ENCODE measurements at regions not wholly inside any gene's neighbourhood (a gene's known extent, or its start where the extent isn't known, plus 50 kb on each side); places are given as distances from the start of the nearest gene placed in this dataset.
"Not testable (repeated sequence)": the region's sequence is repeated elsewhere in the genome, so short reads cannot be mapped to it uniquely, and the experiment has no call there.

- Histone ChIP-seq H4K91ac (ENCODE audit: low read depth, low read length, poor library complexity) (no peak overlapping the region), H3K27me3 (ENCODE audit: control insufficient read depth in 3 of 3, insufficient read depth in 3 of 3, low read depth in 1 of 3, low read length in 3 of 3) (no peaks in the 10 kb centered on the region), H3K27ac (replicated peaks; ENCODE audit: low read length) (no peak overlapping the region), H2BK12ac (ENCODE audit: low read length) (no peak overlapping the region), H3K4me3 (ENCODE audit: low read length in 2 of 2) (no peak overlapping the region), H3K9ac (ENCODE audit: low read depth, low read length, poor library complexity) (no peak overlapping the region), H3K14ac (ENCODE audit: low read length) (no peak overlapping the region), H3K4me2 (ENCODE audit: insufficient read depth, low read length, poor library complexity, severe bottlenecking) (no peak overlapping the region), H3K4ac (ENCODE audit: low read length) (no peak overlapping the region), H2BK5ac (ENCODE audit: low read length) (no peak overlapping the region), H3K18ac (ENCODE audit: low read length) (no peak overlapping the region), H2AK5ac (ENCODE audit: low read depth, low read length) (no peak overlapping the region), H3K23ac (ENCODE audit: low read depth, low read length, poor library complexity) (no peak overlapping the region), H3K9me3 (replicated peaks in 1 of 2; ENCODE audit: control insufficient read depth in 2 of 2, insufficient read depth in 1 of 2, low read depth in 1 of 2, low read length in 2 of 2) (peaks cover 0 to 2% of the 10 kb centered on the region in 2 donors), H3K79me1 (ENCODE audit: low read depth, low read length) (no peaks in the 10 kb centered on the region), H3K4me1 (ENCODE audit: control insufficient read depth in 2 of 2, insufficient read depth in 1 of 2, low read depth in 1 of 2, low read length in 2 of 2) (no peaks in the 10 kb centered on the region), H4K8ac (ENCODE audit: low read depth, low read length) (no peak overlapping the region), H3K36me3 (replicated peaks in 1 of 2; ENCODE audit: control insufficient read depth in 2 of 2, insufficient read depth in 2 of 2, low read length in 2 of 2) (no peaks in the 10 kb centered on the region), H2BK15ac (ENCODE audit: low read length) (no peak overlapping the region), H2BK120ac (ENCODE audit: low read depth, low read length) (no peak overlapping the region), H2AFZ (ENCODE audit: low read length) (no peak overlapping the region)
- WGBS, 2 donors (ENCODE audit: extremely low coverage in 2 of 2, insufficient read length in 2 of 2, insufficient replicate concordance in 1 of 2) = no CpG with 5 or more reads among the region's 1 CpG
- no peak for DNase-seq (ENCODE audit: low spot score)
Measured at GRCh38 chr6:4415549-4415948, 280.2 kb upstream of the ECI2 start.

GRCh38 chr6:4414078-4414477 lies 278.7 kb upstream of the ECI2 start:
- H3K4me1 ChIP-seq (ENCODE audit: control insufficient read depth in 2 of 2, insufficient read depth in 1 of 2, low read depth in 1 of 2, low read length in 2 of 2); H3K36me3 ChIP-seq (replicated peaks in 1 of 2; ENCODE audit: control insufficient read depth in 2 of 2, insufficient read depth in 2 of 2, low read length in 2 of 2); H2BK5ac ChIP-seq (ENCODE audit: low read length); H2BK15ac ChIP-seq (ENCODE audit: low read length); H2AFZ ChIP-seq (ENCODE audit: low read length); H3K27me3 ChIP-seq (ENCODE audit: control insufficient read depth in 3 of 3, insufficient read depth in 3 of 3, low read depth in 1 of 3, low read length in 3 of 3); H2BK12ac ChIP-seq (ENCODE audit: low read length); H3K9me3 ChIP-seq (replicated peaks in 1 of 2; ENCODE audit: control insufficient read depth in 2 of 2, insufficient read depth in 1 of 2, low read depth in 1 of 2, low read length in 2 of 2); H3K4me3 ChIP-seq (ENCODE audit: low read length in 2 of 2); H4K8ac ChIP-seq (ENCODE audit: low read depth, low read length); H3K79me1 ChIP-seq (ENCODE audit: low read depth, low read length); H3K27ac ChIP-seq (replicated peaks; ENCODE audit: low read length); H3K18ac ChIP-seq (ENCODE audit: low read length); H3K4ac ChIP-seq (ENCODE audit: low read length); H3K23ac ChIP-seq (ENCODE audit: low read depth, low read length, poor library complexity); H2AK5ac ChIP-seq (ENCODE audit: low read depth, low read length); H3K14ac ChIP-seq (ENCODE audit: low read length); H3K9ac ChIP-seq (ENCODE audit: low read depth, low read length, poor library complexity); H2BK120ac ChIP-seq (ENCODE audit: low read depth, low read length); H4K91ac ChIP-seq (ENCODE audit: low read depth, low read length, poor library complexity); DNase-seq (ENCODE audit: low spot score); H3K4me2 ChIP-seq (ENCODE audit: insufficient read depth, low read length, poor library complexity, severe bottlenecking): not testable (repeated sequence)
- no CpG with 5 or more reads among the region's 6 CpGs for WGBS, 2 donors (ENCODE audit: extremely low coverage in 2 of 2, insufficient read length in 2 of 2, insufficient replicate concordance in 1 of 2)

GRCh38 chr6:4413073-4413472 lies 277.7 kb upstream of the ECI2 start:
- no peaks in the 10 kb centered on the region for H3K4me1 ChIP-seq (ENCODE audit: control insufficient read depth in 2 of 2, insufficient read depth in 1 of 2, low read depth in 1 of 2, low read length in 2 of 2)
- H2AK5ac ChIP-seq (ENCODE audit: low read depth, low read length) = no peak overlapping the region
- no peak overlapping the region for H4K91ac ChIP-seq (ENCODE audit: low read depth, low read length, poor library complexity)
- no peak overlapping the region for H3K23ac ChIP-seq (ENCODE audit: low read depth, low read length, poor library complexity)
- H3K79me1 ChIP-seq (ENCODE audit: low read depth, low read length) = no peaks in the 10 kb centered on the region
- no peak overlapping the region for H2BK5ac ChIP-seq (ENCODE audit: low read length)
- no peak for DNase-seq (ENCODE audit: low spot score)
- no peak overlapping the region for H3K9ac ChIP-seq (ENCODE audit: low read depth, low read length, poor library complexity)
- no peaks in the 10 kb centered on the region for H3K36me3 ChIP-seq (replicated peaks in 1 of 2; ENCODE audit: control insufficient read depth in 2 of 2, insufficient read depth in 2 of 2, low read length in 2 of 2)
- H3K27me3 ChIP-seq (ENCODE audit: control insufficient read depth in 3 of 3, insufficient read depth in 3 of 3, low read depth in 1 of 3, low read length in 3 of 3) = no peaks in the 10 kb centered on the region
- no peak overlapping the region for H4K8ac ChIP-seq (ENCODE audit: low read depth, low read length)
- no peak overlapping the region for H3K14ac ChIP-seq (ENCODE audit: low read length)
- peaks cover 0 to 2% of the 10 kb centered on the region in 2 donors for H3K9me3 ChIP-seq (replicated peaks in 1 of 2; ENCODE audit: control insufficient read depth in 2 of 2, insufficient read depth in 1 of 2, low read depth in 1 of 2, low read length in 2 of 2)
- H3K4me3 ChIP-seq (ENCODE audit: low read length in 2 of 2) = no peak overlapping the region
- H3K18ac ChIP-seq (ENCODE audit: low read length) = no peak overlapping the region
- WGBS, 2 donors (ENCODE audit: extremely low coverage in 2 of 2, insufficient read length in 2 of 2, insufficient replicate concordance in 1 of 2) = no CpG with 5 or more reads among the region's 3 CpGs
- H3K4ac ChIP-seq (ENCODE audit: low read length) = no peak overlapping the region
- H3K27ac ChIP-seq (replicated peaks; ENCODE audit: low read length) = no peak overlapping the region
- H3K4me2 ChIP-seq (ENCODE audit: insufficient read depth, low read length, poor library complexity, severe bottlenecking) = no peak overlapping the region
- no peak overlapping the region for H2BK15ac ChIP-seq (ENCODE audit: low read length)
- H2AFZ ChIP-seq (ENCODE audit: low read length) = no peak overlapping the region
- no peak overlapping the region for H2BK12ac ChIP-seq (ENCODE audit: low read length)
- H2BK120ac ChIP-seq (ENCODE audit: low read depth, low read length) = no peak overlapping the region

GRCh38 chr6:4412488-4412887 lies 277.1 kb upstream of the ECI2 start:
- Histone ChIP-seq H3K23ac (ENCODE audit: low read depth, low read length, poor library complexity) (no peak overlapping the region), H2BK5ac (ENCODE audit: low read length) (no peak overlapping the region), H3K4me3 (ENCODE audit: low read length in 2 of 2) (no peak overlapping the region), H3K18ac (ENCODE audit: low read length) (no peak overlapping the region), H3K4ac (ENCODE audit: low read length) (no peak overlapping the region), H2AFZ (ENCODE audit: low read length) (no peak overlapping the region), H2BK12ac (ENCODE audit: low read length) (no peak overlapping the region), H3K36me3 (replicated peaks in 1 of 2; ENCODE audit: control insufficient read depth in 2 of 2, insufficient read depth in 2 of 2, low read length in 2 of 2) (no peaks in the 10 kb centered on the region), H3K4me2 (ENCODE audit: insufficient read depth, low read length, poor library complexity, severe bottlenecking) (no peak overlapping the region), H3K27me3 (ENCODE audit: control insufficient read depth in 3 of 3, insufficient read depth in 3 of 3, low read depth in 1 of 3, low read length in 3 of 3) (no peaks in the 10 kb centered on the region), H3K27ac (replicated peaks; ENCODE audit: low read length) (no peak overlapping the region), H3K4me1 (ENCODE audit: control insufficient read depth in 2 of 2, insufficient read depth in 1 of 2, low read depth in 1 of 2, low read length in 2 of 2) (no peaks in the 10 kb centered on the region), H2AK5ac (ENCODE audit: low read depth, low read length) (no peak overlapping the region), H3K9ac (ENCODE audit: low read depth, low read length, poor library complexity) (no peak overlapping the region), H2BK120ac (ENCODE audit: low read depth, low read length) (no peak overlapping the region), H4K91ac (ENCODE audit: low read depth, low read length, poor library complexity) (no peak overlapping the region), H3K9me3 (replicated peaks in 1 of 2; ENCODE audit: control insufficient read depth in 2 of 2, insufficient read depth in 1 of 2, low read depth in 1 of 2, low read length in 2 of 2) (peaks cover 0 to 2% of the 10 kb centered on the region in 2 donors), H4K8ac (ENCODE audit: low read depth, low read length) (no peak overlapping the region), H3K14ac (ENCODE audit: low read length) (no peak overlapping the region), H2BK15ac (ENCODE audit: low read length) (no peak overlapping the region), H3K79me1 (ENCODE audit: low read depth, low read length) (no peaks in the 10 kb centered on the region)
- DNase-seq (ENCODE audit: low spot score) = no peak
- WGBS, 2 donors (ENCODE audit: extremely low coverage in 2 of 2, insufficient read length in 2 of 2, insufficient replicate concordance in 1 of 2) = no CpG with 5 or more reads among the region's 2 CpGs

Data from neuronal stem cell (in vitro differentiated cells).